GM18519 (cell line): ENCODE measurements at regions not wholly inside any gene's neighbourhood (a gene's known extent, or its start where the extent isn't known, plus 50 kb on each side); places are given as distances from the start of the nearest gene placed in this dataset.

Source experiments
- ATAC-seq: cut with Tn5 transposase; IDR thresholded peaks from one replicate; pipeline ENCODE4 v1.9.1; 2021; ENCODE audit warnings: mild to moderate bottlenecking, moderate library complexity; ENCODE audit not compliant: unreplicated experiment, low FRiP score

DNA sequence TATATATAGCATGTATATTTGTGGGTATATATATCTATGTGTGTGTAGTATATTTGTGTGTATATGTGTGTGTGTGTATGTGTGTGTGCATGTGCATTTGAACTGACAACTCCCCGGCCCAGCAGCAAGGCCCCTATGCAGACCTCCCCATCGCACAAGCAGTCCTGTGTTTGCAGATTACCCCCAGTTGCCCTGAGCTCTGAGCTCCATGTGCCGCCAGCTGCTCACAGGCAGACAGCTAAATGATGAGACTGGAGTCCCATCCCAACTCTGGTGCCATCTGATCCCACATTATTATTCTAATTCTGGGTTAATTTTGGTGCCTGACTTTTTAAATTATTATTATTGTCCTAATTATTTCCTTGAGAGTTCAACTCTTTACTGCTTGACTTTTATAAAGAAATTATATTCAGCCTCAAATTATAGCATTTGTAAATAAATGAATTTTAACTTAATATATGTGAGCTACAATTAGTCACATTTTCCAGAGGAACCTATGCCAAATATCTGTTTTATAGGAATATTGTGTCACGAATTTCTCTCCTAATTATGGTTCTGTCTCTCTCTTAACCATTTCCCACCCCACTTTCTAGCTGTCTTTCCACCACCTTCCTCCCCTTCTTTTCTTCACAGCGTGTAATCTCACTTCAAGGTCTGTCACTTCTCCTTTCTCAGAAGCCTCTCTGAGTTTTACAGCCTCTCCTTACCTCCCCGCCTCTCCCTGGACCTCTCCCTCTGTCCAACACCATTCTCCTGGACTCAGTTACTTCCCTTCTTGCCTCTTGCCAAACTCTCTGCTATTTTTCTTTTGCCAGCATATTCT, 90.6 kb upstream of the SYNDIG1 start:
- ATAC-seq: no peak

DNA sequence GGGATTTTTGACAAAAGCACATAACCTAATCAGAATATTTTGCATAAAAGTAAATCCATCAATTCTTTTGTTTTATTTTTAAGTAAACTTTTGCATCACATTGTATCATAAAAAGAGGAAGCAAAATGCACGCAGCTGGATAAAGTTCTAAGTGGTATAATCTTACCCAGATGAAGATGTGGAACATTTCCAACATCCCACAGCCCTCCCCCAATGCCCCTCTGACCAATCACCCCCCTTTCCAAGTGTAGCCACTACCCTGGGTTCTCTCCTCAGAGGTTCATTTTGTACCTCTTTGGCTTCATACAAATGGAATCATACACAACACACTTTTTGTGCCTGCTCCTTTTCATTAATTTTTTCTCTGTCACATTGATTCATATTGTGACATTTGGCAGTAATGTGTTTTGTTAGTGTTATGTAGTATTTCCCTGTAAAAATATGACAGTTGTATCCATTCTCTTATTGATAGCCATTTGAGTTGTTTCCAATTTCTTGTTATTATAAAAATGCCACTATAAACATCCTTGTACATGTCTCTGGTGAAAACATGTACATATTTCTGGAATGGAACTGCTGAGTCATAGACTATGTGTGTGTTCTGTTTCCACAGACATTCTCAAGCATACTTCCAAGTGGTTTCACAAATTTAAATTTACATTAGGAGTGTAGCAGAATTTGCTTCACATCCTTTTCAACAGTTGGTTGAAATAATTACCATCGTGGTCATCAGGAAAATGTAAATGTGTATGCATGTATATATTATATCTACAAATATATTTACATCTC, 92.9 kb upstream of the SYNDIG1 start:
- ATAC-seq: no peak

DNA sequence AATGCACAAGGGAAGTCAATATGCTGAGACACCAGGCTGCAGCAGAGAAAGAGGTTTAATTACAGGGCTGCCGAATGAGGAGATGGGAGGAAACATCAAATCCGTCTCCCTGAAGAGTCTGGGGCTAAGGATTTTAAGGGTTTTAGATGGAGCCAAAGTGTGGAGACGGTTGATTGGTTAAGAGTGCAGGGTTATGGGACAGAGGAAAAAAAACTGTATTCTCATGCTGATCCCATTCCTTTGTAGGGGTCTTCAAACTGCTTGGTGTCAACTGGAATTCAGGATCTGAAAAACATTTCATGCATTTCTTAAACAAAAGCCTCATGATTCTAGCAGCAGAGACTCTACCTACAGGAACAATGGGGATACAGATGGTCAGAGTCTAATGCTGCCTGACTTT, 96.1 kb upstream of the SYNDIG1 start:
- no peak for ATAC-seq

DNA sequence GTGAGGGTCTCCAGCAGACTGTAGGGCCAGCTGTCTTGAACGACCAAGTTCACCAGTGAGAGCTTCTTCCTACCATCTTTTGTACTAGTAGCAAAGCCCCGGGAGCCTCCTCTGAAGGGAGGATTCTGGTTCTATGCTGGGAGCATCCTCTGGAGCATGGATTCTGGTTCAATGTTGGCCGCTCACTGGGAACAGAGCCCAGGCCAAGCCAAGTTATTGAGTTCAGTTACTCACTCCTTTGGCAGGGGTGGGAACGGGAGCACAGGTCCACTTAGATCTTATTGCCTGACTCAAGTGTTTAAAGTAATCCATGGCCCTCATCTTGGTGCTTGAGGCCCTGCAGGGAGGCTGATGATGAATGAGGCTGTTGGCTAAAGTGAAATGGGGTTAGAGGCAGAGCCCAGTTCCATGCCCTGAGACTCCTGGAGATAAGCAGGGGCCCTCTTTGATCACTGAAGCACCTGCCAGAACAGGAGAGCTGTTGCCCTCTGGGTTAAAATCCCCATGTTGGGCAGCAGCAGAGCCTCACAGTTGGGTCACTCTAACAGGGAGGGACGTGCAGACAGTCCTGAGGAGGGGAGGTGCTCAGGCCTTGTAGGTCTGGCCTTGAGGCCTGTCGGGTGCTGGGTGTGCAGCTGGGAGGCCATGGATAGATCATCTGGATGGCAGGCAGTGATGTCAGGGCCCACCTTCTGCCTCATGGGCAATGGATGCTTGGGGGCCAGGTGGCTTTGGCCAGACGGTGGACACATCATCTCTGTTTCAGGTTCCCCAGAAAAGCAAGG, 98.3 kb upstream of the SYNDIG1 start:
- no peak for ATAC-seq

DNA sequence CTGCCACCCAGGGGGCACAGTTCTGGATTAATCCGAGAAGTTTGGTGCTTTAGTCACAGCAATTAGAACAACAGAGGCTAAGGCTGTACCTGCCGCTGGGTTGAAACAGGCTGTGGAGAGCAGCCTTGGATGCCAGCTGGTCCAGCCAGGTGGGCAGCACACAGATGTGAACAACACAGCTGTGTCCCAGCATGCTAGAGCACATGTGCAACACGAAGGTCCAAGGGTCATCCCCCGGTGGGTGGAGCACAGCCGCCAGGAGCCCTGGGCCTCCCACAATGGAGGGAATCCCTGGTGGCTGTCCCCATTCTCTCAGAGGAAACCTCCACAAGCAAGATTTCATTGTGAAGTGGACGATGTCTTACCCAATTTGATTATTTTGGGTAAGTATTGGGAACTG, 99.2 kb upstream of the SYNDIG1 start:
- no peak for ATAC-seq

DNA sequence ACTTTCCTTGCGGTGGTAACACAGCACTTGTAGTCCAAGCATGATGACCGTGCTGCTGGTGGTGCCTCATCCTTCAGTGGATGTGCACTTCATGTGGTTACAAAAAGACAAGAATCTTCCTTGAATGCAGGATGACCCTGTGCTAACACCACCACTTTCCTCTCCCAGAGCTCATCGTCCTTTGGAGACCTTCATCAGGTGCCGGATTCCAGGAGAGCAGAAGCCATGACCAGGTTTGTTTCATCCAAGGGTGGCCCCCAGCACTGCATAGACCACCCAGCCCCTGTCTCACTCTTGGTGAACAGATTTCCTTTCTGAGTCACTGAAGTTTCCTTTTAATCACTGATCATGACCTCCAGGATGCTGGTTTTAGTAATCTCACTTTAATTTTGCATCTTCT, 101.2 kb upstream of the SYNDIG1 start:
- no peak for ATAC-seq

DNA sequence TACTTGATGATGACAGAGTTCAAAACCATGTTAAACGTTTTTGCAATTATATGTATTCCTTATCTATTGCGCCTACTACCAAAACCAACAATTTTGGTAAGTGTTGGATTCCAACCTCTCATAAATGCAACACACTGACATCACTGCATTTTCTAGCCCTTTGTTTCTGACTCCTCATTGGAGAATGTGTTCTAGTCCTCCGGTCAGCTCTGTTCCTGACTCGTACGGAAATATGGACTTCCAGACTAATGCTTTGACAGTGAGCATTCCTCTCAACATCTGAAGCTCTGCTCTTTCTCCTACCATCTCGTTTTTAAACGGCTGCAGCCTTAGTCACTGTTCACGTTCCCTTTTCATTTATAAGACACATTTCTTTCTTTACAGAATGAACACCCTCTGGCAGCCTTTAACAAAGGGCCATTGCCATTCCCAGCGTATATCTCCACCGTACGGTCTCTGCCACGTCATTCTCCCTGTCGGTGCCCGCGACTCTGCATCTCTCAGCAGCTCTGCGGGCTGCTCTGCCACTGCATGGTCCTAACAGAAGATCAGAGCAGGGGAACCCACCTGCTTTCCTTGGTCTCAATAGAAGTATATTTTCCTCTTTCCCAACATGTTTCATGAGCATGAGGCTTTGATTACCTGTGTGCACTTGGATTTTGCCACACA, 103.0 kb upstream of the SYNDIG1 start:
- no peak for ATAC-seq

DNA sequence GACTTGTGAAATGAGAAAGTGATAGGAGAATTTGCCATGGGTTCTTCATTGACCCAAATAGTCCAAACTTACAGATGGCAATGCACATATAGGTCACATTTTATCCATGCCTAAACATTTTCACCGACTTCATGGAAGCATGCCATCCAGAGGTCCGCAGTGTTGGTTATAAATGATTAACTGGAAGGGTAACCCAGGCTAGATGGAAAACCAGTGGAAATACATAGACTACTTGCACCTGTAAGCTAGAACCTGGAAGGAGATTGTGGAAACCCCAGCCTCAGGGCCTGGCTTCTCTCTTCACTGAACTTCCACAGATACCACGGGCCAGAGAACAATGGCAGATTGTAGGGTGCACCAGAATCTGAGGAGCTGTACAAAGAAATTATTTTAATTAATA, 103.8 kb upstream of the SYNDIG1 start:
- no peak for ATAC-seq

DNA sequence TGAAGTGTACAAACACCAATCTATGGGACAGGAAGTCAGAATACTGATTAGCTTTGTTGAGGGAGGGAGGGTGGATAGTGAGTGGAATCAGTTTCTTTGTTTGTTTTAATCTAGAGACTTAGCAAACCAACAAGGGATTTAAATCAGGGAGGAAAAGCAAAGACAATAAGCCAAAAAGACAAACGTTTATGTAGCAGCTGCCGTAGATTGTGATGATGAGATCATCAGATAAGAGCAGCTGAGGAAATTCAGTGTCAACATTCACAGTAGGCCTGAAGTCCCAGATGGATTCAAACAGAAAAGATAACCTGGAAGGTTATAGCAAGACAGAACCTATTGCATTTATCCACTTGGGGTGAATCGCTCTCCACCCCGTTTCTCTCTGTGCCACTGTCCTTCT, 104.9 kb upstream of the SYNDIG1 start:
- ATAC-seq: no peak

DNA sequence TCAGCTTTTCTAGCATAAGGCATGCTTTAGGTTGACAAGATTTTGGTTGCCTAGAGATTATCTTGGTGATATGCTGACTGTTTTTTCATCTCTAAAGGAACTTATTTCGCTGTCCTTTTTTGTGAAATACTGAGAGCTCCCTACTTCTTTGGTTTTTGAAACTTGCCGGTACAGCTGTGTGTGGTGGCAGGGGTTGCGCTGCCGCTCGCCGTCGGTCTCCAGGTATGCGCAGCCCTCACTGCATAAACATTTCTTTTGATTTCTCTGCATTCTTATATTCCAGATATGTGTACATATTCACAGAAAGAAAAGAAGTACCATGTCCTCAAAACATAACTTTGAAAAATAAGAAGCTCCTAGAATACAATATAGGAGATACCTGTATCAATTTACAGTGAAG, 106.4 kb upstream of the SYNDIG1 start:
- no peak for ATAC-seq

DNA sequence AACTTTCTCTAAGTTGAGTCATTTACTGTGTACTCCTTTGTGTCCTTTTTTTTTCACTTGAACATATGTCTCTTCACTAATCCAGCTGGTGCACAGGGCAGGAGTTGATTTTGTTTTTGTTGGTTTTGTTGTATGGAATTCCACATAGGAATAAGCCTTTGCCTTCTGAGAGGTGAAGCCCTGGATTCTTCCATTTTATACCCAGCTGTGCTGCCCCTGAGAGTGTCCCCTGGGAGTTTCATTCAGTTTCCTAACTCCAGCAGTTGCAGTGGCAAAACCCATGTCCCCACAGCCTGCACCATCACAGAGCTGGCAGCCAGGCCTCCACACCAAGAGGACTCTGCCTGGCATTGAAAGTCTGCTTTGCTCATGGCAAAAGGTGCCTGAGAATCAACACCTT, 107.3 kb upstream of the SYNDIG1 start:
- no peak for ATAC-seq

DNA sequence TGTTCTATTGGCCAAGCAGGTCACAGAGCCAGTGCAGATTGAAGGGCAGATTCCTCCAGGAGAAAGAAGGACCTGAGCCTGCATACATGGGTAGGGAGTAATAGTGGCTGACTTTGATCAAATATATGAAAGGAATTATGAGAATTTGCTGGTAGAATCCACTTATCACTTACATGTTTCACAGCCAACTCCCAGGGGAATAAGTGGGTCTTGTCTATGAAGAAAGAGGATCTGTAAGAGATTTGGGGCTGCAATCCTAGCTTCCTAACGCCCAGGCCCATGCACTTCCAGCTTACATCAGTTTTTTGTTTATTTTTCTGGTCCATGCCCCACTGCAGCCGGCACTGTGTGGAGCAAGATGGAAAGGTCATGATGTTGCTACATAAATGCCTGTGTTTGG, 107.9 kb upstream of the SYNDIG1 start:
- ATAC-seq: no peak

DNA sequence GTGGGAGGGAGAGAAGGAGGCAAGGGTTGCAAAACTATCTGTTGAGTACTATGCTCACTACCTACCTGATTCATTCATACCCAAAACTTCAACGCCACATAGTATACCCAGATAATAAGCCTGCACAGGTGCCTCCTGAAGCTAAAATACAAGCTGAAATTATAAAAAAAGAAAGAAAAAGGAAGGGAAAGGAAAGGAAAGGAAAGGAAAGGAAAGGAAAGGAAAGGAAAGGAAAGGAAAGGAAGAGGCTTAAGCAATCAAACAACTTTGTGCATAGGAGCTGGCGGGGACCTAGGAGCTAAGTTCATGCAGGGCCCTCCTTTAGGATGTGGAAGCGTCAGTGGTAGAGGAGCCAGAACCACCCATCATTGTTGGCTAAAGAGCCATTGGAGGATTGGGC, 108.9 kb upstream of the SYNDIG1 start:
- ATAC-seq: no peak

DNA sequence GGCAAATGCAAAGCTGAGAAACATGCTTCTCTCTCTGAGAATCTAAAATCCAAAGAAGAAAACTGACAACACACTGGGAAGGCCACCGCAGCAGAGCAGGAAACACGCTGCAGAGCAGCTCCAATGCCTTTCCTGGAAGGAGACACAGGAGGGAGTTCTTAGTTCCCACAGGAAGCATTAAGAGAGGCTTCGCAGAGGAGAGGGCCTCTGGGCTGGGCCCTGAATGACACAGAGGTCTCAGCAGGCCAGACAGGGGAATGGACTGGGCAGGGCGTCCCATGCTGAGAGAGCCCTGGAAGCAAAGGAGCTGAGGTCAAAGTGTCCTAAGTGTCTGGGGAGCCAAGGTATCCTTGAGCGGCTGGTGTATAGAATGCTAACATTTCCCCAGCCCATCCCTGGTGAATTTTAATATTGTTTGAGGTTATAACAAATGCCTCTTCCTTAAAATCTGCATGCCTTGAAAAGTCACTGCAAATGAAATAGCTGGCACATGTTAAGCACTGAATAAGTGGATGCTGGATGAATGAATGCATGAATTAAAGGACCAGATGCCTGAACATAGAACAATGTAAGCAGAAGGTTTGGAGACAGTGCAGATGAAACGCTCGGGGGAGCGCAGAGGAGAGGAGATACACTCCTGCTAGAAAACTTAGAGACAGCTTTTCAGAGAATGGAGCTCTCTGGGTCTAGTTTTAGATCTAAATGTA, 110.0 kb upstream of the SYNDIG1 start:
- ATAC-seq: no peak

DNA sequence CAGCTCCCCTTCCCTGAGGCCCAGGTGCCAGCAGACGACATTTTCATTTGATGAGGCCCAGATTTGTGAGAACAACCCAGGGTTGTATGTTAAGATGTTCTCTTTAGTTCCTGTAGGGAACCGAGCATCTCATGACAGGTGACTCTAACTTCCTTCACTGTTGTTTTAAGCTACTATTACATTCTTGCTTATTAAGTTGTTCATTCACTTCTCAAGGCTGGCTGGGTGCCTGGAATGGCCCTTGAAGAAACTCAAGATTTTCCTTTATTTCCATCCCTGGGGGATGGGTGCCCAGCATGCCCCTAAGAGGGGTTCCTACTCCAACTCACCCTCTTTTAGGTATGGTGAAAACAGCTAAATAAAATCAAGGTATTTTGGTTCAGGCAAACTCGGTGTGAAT, 111.5 kb upstream of the SYNDIG1 start:
- ATAC-seq: no peak

DNA sequence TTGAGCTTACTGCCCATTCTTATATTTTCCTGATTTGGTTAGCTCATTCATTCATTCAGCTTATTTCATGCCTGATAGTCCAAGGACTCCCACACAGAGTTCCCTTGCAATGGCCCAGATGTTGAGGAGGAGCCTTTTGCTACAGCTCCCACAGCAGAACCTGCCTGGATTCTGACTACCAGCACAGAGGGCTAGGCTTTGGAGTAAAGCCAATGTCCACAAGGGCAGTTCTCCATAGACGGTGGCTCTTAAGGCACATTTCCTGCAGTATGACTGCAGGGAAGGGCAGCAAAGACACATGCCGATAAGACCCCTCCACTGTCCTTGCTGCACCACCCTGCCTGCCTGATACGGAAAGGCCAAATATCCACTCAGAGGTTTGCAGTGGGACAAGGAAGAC, 112.3 kb upstream of the SYNDIG1 start:
- ATAC-seq: no peak

DNA sequence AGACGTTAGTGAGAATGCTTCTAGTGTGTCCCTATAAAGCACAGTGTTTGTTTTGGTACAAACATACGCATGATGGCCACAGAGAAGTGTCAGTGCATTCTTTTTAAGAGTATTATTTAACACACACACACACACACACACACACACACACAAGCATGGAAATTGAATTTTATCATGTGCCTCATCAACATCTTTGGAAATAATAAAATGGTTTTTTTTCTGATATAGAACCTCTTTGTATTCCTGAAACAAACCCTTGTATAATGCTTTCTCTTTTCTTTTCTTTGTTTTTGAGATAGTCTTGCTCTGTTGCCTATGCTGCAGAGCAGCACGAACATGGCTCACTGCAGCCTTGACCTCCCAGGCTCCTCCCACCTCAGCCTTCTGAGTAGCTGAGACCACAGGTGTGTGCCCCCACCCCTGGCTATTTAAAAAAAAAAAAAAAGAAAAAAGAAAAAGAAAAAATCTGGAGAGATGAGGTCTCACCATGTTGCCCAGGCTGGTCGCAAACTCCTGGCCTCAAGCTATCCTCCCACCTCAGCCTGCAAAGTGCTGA, 116.2 kb upstream of the SYNDIG1 start:
- ATAC-seq: no peak

DNA sequence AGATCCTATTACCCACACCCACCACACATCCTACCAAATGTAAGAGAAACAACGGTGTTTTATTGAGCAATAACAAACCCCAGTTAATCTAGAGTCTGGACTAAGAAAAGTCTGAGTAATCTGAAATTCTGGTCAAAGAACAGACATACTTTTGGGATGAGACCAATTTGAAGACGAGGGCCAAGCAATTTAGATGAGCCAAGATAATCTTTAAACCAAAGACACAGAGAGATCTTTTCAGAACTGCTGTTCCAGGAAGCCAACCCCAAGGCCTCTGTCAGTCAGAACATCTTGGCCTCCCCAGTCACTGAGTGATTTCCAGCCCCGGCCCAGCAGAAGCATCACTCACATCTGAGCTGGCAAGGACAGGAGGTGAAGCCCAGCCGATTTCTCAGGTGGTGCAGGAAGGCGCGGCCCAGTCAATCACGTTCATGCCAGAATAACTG, 118.5 kb upstream of the SYNDIG1 start:
- ATAC-seq: no peak

DNA sequence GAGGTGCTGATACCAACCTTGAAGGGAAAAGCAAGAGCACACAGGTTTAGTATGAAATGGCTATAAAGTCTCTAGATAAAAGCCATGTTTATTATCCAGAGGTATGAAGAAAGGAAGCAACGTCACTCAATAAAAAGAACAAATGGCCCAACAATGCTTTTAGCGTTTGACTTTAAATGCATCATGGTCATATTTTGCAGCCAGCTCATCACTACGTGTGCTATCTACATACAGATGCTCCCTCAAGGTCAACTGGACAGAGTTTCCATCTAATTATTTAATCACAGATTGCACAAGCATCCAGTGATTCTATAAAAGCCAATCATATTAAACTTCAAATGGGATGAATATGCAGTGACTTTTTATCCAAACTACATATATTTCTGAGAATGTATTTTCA, 127.6 kb upstream of the SYNDIG1 start:
- no peak for ATAC-seq

DNA sequence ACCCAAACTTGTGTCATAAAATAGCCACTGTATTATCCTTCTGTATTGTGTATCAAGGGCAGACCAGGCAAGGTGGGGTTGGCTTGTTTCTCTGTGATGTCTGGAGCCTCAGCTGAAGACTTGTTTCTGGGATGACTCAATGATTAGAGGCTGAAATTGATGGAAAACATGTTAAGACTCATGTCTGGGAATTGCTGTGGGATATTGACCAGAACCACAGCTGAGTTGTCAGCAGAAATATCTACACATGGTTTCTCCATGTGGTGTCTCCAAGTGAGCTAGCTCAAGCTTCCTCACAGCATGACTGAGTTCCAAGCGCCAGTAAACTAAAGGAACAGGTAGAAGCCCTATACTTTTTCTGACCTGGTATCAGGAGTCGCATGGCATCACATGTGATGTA, 128.5 kb upstream of the SYNDIG1 start:
- no peak for ATAC-seq
